Upper lobe of left lung (tissue), 6 donors: ENCODE measurements at regions not wholly inside any gene's neighbourhood (a gene's known extent, or its start where the extent isn't known, plus 50 kb on each side); places are given as distances from the start of the nearest gene placed in this dataset.
A peak's percentile ranks its signal among the peaks of the same experiment; 100 is the strongest.

Experiments
- ATAC-seq, 2 donors: fragments of 200-7000 bp; cut with Tn5 transposase; one replicate each; pipeline ENCODE4 v1.9.1; 2022; ENCODE audit warnings: mild to moderate bottlenecking in 2 of 2, moderate library complexity in 2 of 2; ENCODE audit not compliant: low FRiP score in 2 of 2
- DNase-seq, 2 donors: peaks; one replicate each; pipeline ENCODE4 v3.0.0-alpha.2; 2019 to 2020
- H3K27ac ChIP-seq, 4 donors: fragments of 200-600 bp; sonication (generic); one replicate each; pipeline ENCODE4 v1.5.1; 2016 to 2019
- H3K27me3 ChIP-seq, 4 donors: fragments of 200-600 bp; sonication (generic); one replicate each; pipeline ENCODE4 v1.5.1; 2017 to 2019
- H3K36me3 ChIP-seq, 4 donors: fragments of 200-600 bp; sonication (generic); one replicate each; pipeline ENCODE4 v1.5.1; 2016 to 2019
- H3K4me1 ChIP-seq, 4 donors: fragments of 200-600 bp; sonication (generic); one replicate each; pipeline ENCODE4 v1.5.1; 2018 to 2019
- H3K4me3 ChIP-seq, 4 donors: fragments of 200-600 bp; sonication (generic); one replicate each; pipeline ENCODE4 v1.5.1; 2017 to 2019; ENCODE audit warnings: mild to moderate bottlenecking in 2 of 4, moderate library complexity in 1 of 4
- H3K9me3 ChIP-seq, 4 donors: fragments of 200-600 bp; sonication (generic); one replicate each; pipeline ENCODE4 v1.5.1; 2018 to 2019
- EP300 ChIP-seq, 4 donors: sonication (generic); formaldehyde crosslinking; IDR thresholded peaks; one replicate each; pipeline ENCODE4 v1.5.1; 2017; ENCODE audit warnings: antibody characterized with exemption in 4 of 4, control low read depth in 2 of 4
- POLR2A ChIP-seq, 4 donors: fragments of 450-650 bp; IDR thresholded peaks; one replicate each; pipeline ENCODE4 v1.5.1; 2016 to 2017; ENCODE audit warnings: antibody characterized with exemption in 4 of 4, mild to moderate bottlenecking in 2 of 4
- POLR2AphosphoS5 ChIP-seq, 2 donors: sonication (generic); formaldehyde crosslinking; IDR thresholded peaks; one replicate each; pipeline ENCODE4 v1.5.1; 2017; ENCODE audit warnings: antibody characterized with exemption in 2 of 2
- WGBS, 2 donors: methylation state at CpG; one replicate each; pipeline ENCODE4 v1.1.5; 2017 to 2018; 5-methylcytosine and 5-hydroxymethylcytosine counted together
- TF ChIP-seq, protein P1 (sequence below), 6 experiments: fragments of 450-650 bp in 4 of 6; fragments of 200-600 bp in 2 of 6; sonication (generic) in 2 of 6; IDR thresholded peaks; one replicate each; pipeline ENCODE4 v1.5.1; 2016 to 2019; ENCODE audit warnings: antibody characterized with exemption in 6 of 6
- donor health status: DM: no; HTN: no; CAD: no; lungs with moderate emphysema.
- donor health status: DM: no; HTN: yes; CAD: no; lungs with severe emphysema.

DNA sequence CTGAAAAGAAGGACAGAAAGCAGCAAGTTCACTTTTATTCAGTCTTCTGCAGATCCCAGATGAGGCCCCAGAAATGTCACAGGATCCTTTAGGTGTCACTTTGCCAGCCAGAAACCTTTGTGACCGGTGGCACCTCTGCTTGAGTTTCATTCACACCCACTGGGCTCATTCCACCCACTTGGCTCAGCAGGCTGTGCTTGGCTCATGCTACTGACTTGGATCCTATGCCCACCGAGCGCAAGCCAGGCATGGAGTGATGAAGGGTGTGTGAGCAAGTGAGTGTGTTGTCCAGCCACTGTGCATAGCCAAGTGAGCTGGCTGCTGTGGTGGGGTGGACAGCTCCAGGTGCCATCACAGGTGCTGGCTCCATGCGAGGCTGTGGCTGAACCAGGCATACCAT is 357.0 kb upstream of the GULP1 start:
- Histone ChIP-seq H3K9me3 (no peaks in the 10 kb centered on the region), H3K4me3 (no peak overlapping the region), H3K36me3 (no peaks in the 10 kb centered on the region), H3K27ac (no peak overlapping the region), H3K4me1 (no peaks in the 10 kb centered on the region), H3K27me3 (no peaks in the 10 kb centered on the region)
- no peak for ATAC-seq
- TF ChIP-seq POLR2AphosphoS5 (IDR thresholded peaks at IDR 0.05) (no peak), EP300 (IDR thresholded peaks at IDR 0.05) (no peak)
- peak in 1 of 2 donors; percentile 4 for DNase-seq
- 95 to 100% methylated on average over 1 to 4 of the region's 4 CpGs for WGBS, 2 donors

DNA sequence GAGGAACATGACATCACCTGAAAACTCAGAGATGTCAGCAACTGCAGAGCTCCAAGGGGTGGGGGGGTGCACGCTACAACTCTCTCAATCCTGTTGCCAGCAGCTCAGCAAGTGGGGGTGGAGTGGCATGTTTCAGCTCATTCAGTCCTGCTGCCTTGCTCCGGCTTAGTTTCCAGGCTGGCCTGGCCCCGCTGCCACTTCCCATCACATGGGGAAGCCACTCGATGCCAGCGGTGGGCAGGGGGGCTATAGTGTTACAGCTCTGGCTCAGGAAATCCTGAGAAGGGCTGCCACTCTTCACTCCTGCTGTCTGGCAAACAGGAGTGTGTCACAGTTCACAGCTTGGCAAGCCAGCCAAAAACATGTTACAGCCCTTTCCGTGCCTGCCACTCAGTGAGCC is 356.5 kb upstream of the GULP1 start:
- Histone ChIP-seq H3K4me3 (no peak overlapping the region), H3K9me3 (no peaks in the 10 kb centered on the region), H3K27me3 (no peaks in the 10 kb centered on the region), H3K4me1 (no peaks in the 10 kb centered on the region), H3K36me3 (no peaks in the 10 kb centered on the region), H3K27ac (no peak overlapping the region)
- no peak for TF ChIP-seq EP300 (IDR thresholded peaks at IDR 0.05)
- TF ChIP-seq, protein P1, sequence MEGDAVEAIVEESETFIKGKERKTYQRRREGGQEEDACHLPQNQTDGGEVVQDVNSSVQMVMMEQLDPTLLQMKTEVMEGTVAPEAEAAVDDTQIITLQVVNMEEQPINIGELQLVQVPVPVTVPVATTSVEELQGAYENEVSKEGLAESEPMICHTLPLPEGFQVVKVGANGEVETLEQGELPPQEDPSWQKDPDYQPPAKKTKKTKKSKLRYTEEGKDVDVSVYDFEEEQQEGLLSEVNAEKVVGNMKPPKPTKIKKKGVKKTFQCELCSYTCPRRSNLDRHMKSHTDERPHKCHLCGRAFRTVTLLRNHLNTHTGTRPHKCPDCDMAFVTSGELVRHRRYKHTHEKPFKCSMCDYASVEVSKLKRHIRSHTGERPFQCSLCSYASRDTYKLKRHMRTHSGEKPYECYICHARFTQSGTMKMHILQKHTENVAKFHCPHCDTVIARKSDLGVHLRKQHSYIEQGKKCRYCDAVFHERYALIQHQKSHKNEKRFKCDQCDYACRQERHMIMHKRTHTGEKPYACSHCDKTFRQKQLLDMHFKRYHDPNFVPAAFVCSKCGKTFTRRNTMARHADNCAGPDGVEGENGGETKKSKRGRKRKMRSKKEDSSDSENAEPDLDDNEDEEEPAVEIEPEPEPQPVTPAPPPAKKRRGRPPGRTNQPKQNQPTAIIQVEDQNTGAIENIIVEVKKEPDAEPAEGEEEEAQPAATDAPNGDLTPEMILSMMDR (IDR thresholded peaks at IDR 0.05) = no peak
- TF ChIP-seq POLR2AphosphoS5 (IDR thresholded peaks at IDR 0.05) = no peak
- no peak for TF ChIP-seq POLR2A (IDR thresholded peaks at IDR 0.05)
- ATAC-seq (no peak), DNase-seq (peak in 1 of 2 donors; percentile 20)
- 96 to 100% methylated on average over 1 to 5 of the region's 6 CpGs for WGBS, 2 donors

- no peaks in the 10 kb centered on the region for H3K36me3 ChIP-seq
- H3K4me3 ChIP-seq = no peak overlapping the region
- no peaks in the 10 kb centered on the region for H3K27me3 ChIP-seq
- H3K4me1 ChIP-seq = no peaks in the 10 kb centered on the region
- DNase-seq = no peak
- H3K9me3 ChIP-seq = no peaks in the 10 kb centered on the region
- TF ChIP-seq EP300 (IDR thresholded peaks at IDR 0.05) (no peak), POLR2AphosphoS5 (IDR thresholded peaks at IDR 0.05) (no peak), POLR2A (IDR thresholded peaks at IDR 0.05) (no peak)
- TF ChIP-seq, protein P1 (IDR thresholded peaks at IDR 0.05) = no peak
- WGBS, 2 donors = 36 to 43% methylated on average over 2 of the region's 2 CpGs
- ATAC-seq = no peak
- no peak overlapping the region for H3K27ac ChIP-seq
These were observed 355.4 kb upstream of the GULP1 start for GRCh38 chr2:187936228-187936627.

GRCh38 chr2:187939180-187939579 is 352.5 kb upstream of the GULP1 start:
- ATAC-seq (no peak), DNase-seq (no peak)
- H3K4me3 ChIP-seq = no peak overlapping the region
- TF ChIP-seq POLR2AphosphoS5 (IDR thresholded peaks at IDR 0.05) = no peak
- no peak for TF ChIP-seq POLR2A (IDR thresholded peaks at IDR 0.05)
- no peak for TF ChIP-seq EP300 (IDR thresholded peaks at IDR 0.05)
- TF ChIP-seq, protein P1 (IDR thresholded peaks at IDR 0.05) = no peak
- WGBS, 2 donors = 6 to 36% methylated on average over 1 of the region's 1 CpG
- no peaks in the 10 kb centered on the region for H3K4me1 ChIP-seq
- no peaks in the 10 kb centered on the region for H3K9me3 ChIP-seq
- no peak overlapping the region for H3K27ac ChIP-seq
- no peaks in the 10 kb centered on the region for H3K27me3 ChIP-seq
- no peaks in the 10 kb centered on the region for H3K36me3 ChIP-seq

DNA sequence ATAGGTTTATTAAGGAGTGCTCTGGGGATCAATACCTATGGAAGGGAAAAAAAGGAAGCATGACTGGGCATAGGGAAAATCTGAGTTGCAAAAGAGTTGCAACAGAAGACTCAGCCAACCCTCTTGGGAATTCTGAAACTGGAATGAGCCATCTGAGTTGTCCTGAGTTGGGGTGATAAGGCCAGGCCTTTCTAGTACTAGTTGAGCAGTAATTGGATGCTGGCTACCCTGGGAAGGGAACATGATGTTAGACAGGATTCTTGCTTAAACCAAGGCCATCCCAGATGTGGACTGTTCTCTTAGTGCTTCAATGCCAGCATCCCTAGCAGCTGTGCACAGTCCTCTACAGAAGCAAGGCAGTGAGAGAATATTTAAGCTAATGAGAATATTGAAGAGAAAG is 348.8 kb upstream of the GULP1 start:
- no peaks in the 10 kb centered on the region for H3K27me3 ChIP-seq
- H3K27ac ChIP-seq = no peak overlapping the region
- ATAC-seq (no peak), DNase-seq (no peak)
- H3K4me3 ChIP-seq = no peak overlapping the region
- H3K36me3 ChIP-seq = no peaks in the 10 kb centered on the region
- no peaks in the 10 kb centered on the region for H3K9me3 ChIP-seq
- TF ChIP-seq, protein P1 (IDR thresholded peaks at IDR 0.05) = no peak
- no peak for TF ChIP-seq EP300 (IDR thresholded peaks at IDR 0.05)
- no peak for TF ChIP-seq POLR2AphosphoS5 (IDR thresholded peaks at IDR 0.05)
- TF ChIP-seq POLR2A (IDR thresholded peaks at IDR 0.05) = no peak
- no peaks in the 10 kb centered on the region for H3K4me1 ChIP-seq
